CD8-positive, alpha-beta memory T cell (primary cell): ENCODE measurements at regions not wholly inside any gene's neighbourhood (a gene's known extent, or its start where the extent isn't known, plus 50 kb on each side); places are given as distances from the start of the nearest gene placed in this dataset.

Source experiments
- CTCF ChIA-PET: fragments of 350-600 bp; sonication (Branson Sonifier 250); formaldehyde crosslinking; loops from one replicate; lab custom pipeline; 2021; ENCODE audit warnings: antibody characterized with exemption; lab: Charles Lee
- POLR2A ChIA-PET: fragments of 350-600 bp; sonication (Branson Sonifier 250); formaldehyde crosslinking; loops from one replicate; lab custom pipeline; 2021; ENCODE audit warnings: antibody characterized with exemption; lab: Charles Lee
- DNase-seq, 5 donors: peaks; one replicate each; pipeline versions ENCODE4 v3.0.0 to v3.0.0-alpha.2; 2020 to 2022; ENCODE audit warnings: mixed read lengths in 1 of 5
- H3K27ac ChIP-seq: one replicate; pipeline ENCODE4 v1.7.0; 2013; ENCODE audit warnings: low read depth, mild to moderate bottlenecking, low read length, moderate library complexity
- H3K27me3 ChIP-seq: 2 replicates; pipeline ENCODE4 v1.7.0; 2013; ENCODE audit warnings: low read length, mild to moderate bottlenecking; ENCODE audit not compliant: insufficient read depth, poor library complexity, severe bottlenecking
- H3K36me3 ChIP-seq: 2 replicates; pipeline ENCODE4 v1.7.0; 2013; ENCODE audit warnings: mild to moderate bottlenecking, low read length, moderate library complexity; ENCODE audit not compliant: insufficient read depth
- H3K4me1 ChIP-seq: 2 replicates; pipeline ENCODE4 v1.7.0; 2013; ENCODE audit warnings: mild to moderate bottlenecking, low read length, moderate library complexity; ENCODE audit not compliant: insufficient read depth
- H3K4me3 ChIP-seq: 2 replicates; pipeline ENCODE4 v1.7.0; 2013; ENCODE audit warnings: mild to moderate bottlenecking, low read length
- H3K9me3 ChIP-seq: 2 replicates; pipeline ENCODE4 v1.7.0; 2013; ENCODE audit warnings: mild to moderate bottlenecking, low read length
- H3K27ac Mint-ChIP-seq, 8 donors: one replicate each; pipeline ENCODE4 v1.8.0; 2020 to 2021; ENCODE audit warnings: mixed read lengths in 8 of 8, mild to moderate bottlenecking in 6 of 8, inconsistent platforms in 3 of 8, moderate library complexity in 3 of 8
- H3K27me3 Mint-ChIP-seq, 2 donors: one replicate each; pipeline ENCODE4 v1.8.0; 2020 to 2021; ENCODE audit warnings: mixed read lengths in 2 of 2, mild to moderate bottlenecking in 1 of 2, moderate library complexity in 1 of 2
- H3K36me3 Mint-ChIP-seq, 3 donors: one replicate each; pipeline ENCODE4 v1.8.0; 2020 to 2021; ENCODE audit warnings: mixed read lengths in 3 of 3, inconsistent platforms in 1 of 3, mild to moderate bottlenecking in 1 of 3
- H3K4me1 Mint-ChIP-seq, 3 donors: one replicate each; pipeline ENCODE4 v1.8.0; 2020 to 2021; ENCODE audit warnings: mixed read lengths in 3 of 3, inconsistent platforms in 1 of 3, mild to moderate bottlenecking in 1 of 3
- H3K4me3 Mint-ChIP-seq, 7 donors: one replicate each; pipeline ENCODE4 v1.8.0; 2020 to 2021; ENCODE audit warnings: mixed read lengths in 7 of 7, mild to moderate bottlenecking in 6 of 7, moderate library complexity in 4 of 7, inconsistent platforms in 2 of 7
- H3K9me3 Mint-ChIP-seq, 5 donors: one replicate each; pipeline ENCODE4 v1.8.0; 2020 to 2022; ENCODE audit warnings: mixed read lengths in 5 of 5, mild to moderate bottlenecking in 3 of 5, moderate library complexity in 2 of 5, inconsistent platforms in 1 of 5

DNA sequence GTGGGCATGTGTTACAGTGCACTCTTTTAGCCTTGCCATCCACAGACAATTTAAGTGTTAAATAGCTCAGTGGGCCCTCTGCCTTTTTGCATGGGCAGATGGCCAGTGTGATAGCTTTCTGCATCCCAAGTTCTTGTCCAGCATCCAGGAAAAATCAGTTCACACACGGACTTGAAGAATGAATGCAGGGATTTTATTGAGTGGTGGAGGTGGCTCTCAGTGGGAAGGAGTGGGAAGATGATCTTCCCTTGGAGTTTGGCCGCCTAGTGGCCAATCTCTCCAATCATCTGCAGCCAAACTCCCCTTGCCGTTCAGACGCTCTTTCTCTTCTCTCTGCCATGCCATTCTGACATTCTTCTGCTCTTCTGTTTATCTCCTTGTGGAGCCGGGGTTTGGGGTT, 322.4 kb upstream of the GRAMD2B start:
- Histone ChIP-seq H3K9me3 (no peaks in the 10 kb centered on the region), H3K4me1 (no peaks in the 10 kb centered on the region), H3K36me3 (no peaks in the 10 kb centered on the region), H3K27me3 (no peaks in the 10 kb centered on the region), H3K27ac (no peak overlapping the region), H3K4me3 (no peak overlapping the region)
- DNase-seq, result no peak
- Mint-ChIP-seq H3K27me3 (no peaks in the 10 kb centered on the region), H3K4me3 (no peak overlapping the region), H3K27ac (no peak overlapping the region), H3K9me3 (peaks cover 1 to 26% (median 10%) of the 10 kb centered on the region in 5 donors), H3K36me3 (no peaks in the 10 kb centered on the region), H3K4me1 (no peaks in the 10 kb centered on the region)
- POLR2A ChIA-PET, result no interaction called here
- CTCF ChIA-PET, result no interaction called here

DNA sequence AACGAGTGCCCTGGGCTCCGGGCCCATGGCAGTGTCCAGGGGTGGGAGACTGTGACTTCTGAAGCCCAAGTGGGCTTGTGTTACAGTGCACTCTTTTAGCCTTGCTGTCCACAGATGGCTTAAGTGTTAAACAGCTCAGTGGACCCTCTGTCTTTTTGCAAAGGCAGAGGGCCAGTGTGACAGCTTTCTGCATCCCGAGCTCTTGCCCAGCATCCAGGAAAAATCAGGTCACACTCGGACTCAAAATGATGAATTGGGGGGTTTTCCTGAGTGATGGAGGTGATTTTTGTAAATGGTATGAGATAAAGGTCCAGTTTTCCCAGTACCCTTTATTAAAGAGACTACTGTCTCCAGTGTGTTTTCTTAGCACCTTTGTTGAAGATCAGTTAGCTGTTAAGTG, 321.3 kb upstream of the GRAMD2B start:
- no peaks in the 10 kb centered on the region for H3K4me1 Mint-ChIP-seq
- POLR2A ChIA-PET, result no interaction called here
- no peak overlapping the region for H3K4me3 ChIP-seq
- CTCF ChIA-PET, result no interaction called here
- H3K36me3 ChIP-seq, result no peaks in the 10 kb centered on the region
- no peak overlapping the region for H3K27ac ChIP-seq
- no peaks in the 10 kb centered on the region for H3K4me1 ChIP-seq
- H3K27ac Mint-ChIP-seq, result no peak overlapping the region
- H3K27me3 ChIP-seq, result no peaks in the 10 kb centered on the region
- no peaks in the 10 kb centered on the region for H3K9me3 ChIP-seq
- H3K27me3 Mint-ChIP-seq, result peaks cover 0 to 2% of the 10 kb centered on the region in 2 donors
- no peak overlapping the region for H3K4me3 Mint-ChIP-seq
- no peaks in the 10 kb centered on the region for H3K36me3 Mint-ChIP-seq
- DNase-seq, result no peak
- peaks cover 1 to 16% (median 7%) of the 10 kb centered on the region in 5 donors for H3K9me3 Mint-ChIP-seq

DNA sequence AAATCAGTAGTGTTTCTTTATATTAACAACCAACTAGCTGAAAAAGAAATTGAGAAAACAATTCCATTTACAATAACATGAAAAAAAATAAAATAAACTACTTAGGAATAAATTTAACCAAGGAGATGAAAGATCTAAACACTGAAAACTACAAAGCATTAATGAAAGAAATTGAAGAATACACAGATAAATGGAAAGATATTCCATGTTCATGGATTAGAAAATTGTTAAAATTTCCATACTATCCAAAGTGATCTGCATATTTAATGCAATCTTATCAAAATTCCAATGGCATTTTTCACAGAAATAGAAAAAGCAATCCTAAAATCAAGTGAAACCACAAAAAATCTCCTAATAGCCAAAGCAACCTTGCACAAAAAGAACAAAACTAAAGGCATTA, 320.2 kb upstream of the GRAMD2B start:
- no peaks in the 10 kb centered on the region for H3K4me1 ChIP-seq
- H3K9me3 ChIP-seq, result no peaks in the 10 kb centered on the region
- Mint-ChIP-seq H3K4me1 (no peaks in the 10 kb centered on the region), H3K36me3 (no peaks in the 10 kb centered on the region), H3K4me3 (no peak overlapping the region), H3K27me3 (peaks cover 0 to 2% of the 10 kb centered on the region in 2 donors), H3K27ac (no peak overlapping the region), H3K9me3 (peaks cover 1 to 13% (median 7%) of the 10 kb centered on the region in 5 donors)
- no peaks in the 10 kb centered on the region for H3K36me3 ChIP-seq
- CTCF ChIA-PET, result no interaction called here
- H3K27ac ChIP-seq, result no peak overlapping the region
- H3K27me3 ChIP-seq, result no peaks in the 10 kb centered on the region
- no peak overlapping the region for H3K4me3 ChIP-seq
- POLR2A ChIA-PET, result no interaction called here
- DNase-seq, result no peak

DNA sequence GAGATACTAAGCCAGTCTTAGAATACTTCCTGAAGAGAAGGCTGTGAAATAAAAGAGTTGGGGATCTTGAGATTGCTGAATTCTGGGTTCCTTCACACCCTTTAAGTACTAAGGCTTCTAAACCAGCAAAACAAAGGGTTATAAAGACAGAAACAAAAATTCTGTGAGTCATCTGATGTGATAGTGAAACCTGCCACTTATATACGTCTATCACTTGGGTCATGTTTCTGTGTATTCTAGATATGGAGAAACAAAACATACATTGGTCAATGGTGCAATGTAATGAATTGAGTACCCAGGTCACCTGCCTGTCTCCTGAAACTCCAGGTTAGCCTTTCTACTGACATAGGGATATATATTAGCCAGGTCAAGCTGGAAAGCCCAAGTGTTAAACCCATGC, 319.3 kb upstream of the GRAMD2B start:
- Histone ChIP-seq H3K4me3 (no peak overlapping the region), H3K4me1 (no peaks in the 10 kb centered on the region), H3K36me3 (no peaks in the 10 kb centered on the region), H3K27ac (no peak overlapping the region), H3K9me3 (no peaks in the 10 kb centered on the region), H3K27me3 (no peaks in the 10 kb centered on the region)
- Mint-ChIP-seq H3K9me3 (peaks cover 1 to 9% (median 6%) of the 10 kb centered on the region in 5 donors), H3K4me3 (no peak overlapping the region), H3K4me1 (no peaks in the 10 kb centered on the region), H3K27me3 (peaks cover 0 to 2% of the 10 kb centered on the region in 2 donors), H3K27ac (peak overlapping the region in 1 of 8 donors; percentile 43), H3K36me3 (no peaks in the 10 kb centered on the region)
- ChIA-PET POLR2A (no interaction called here), CTCF (no interaction called here)
- no peak for DNase-seq

DNA sequence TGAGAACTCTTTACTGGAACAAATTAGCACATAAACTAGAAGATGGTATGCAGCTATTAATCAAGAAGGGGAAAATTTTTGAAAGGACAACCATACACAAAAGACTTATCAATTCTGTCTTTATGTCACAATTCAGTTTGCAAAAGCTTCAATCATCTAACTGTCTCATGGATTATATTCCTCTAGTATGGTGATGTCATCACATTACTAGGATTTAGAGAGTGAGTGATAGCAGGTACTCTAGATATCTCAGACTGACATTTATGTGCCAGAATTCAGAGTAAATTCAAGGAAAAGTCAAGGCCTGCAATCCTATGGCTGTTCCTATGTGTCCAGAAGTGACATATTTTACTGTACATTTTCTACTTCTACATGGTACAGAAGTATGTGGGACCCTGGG, 318.9 kb upstream of the GRAMD2B start:
- H3K27ac Mint-ChIP-seq, result no peak overlapping the region
- no peak overlapping the region for H3K4me3 ChIP-seq
- ChIA-PET POLR2A (no interaction called here), CTCF (no interaction called here)
- H3K9me3 ChIP-seq, result no peaks in the 10 kb centered on the region
- H3K27ac ChIP-seq, result no peak overlapping the region
- no peaks in the 10 kb centered on the region for H3K27me3 ChIP-seq
- no peaks in the 10 kb centered on the region for H3K4me1 ChIP-seq
- H3K4me1 Mint-ChIP-seq, result no peaks in the 10 kb centered on the region
- no peaks in the 10 kb centered on the region for H3K36me3 ChIP-seq
- peaks cover 0 to 2% of the 10 kb centered on the region in 2 donors for H3K27me3 Mint-ChIP-seq
- DNase-seq, result no peak
- no peaks in the 10 kb centered on the region for H3K36me3 Mint-ChIP-seq
- H3K9me3 Mint-ChIP-seq, result peaks cover 1 to 9% (median 6%) of the 10 kb centered on the region in 5 donors
- H3K4me3 Mint-ChIP-seq, result no peak overlapping the region

DNA sequence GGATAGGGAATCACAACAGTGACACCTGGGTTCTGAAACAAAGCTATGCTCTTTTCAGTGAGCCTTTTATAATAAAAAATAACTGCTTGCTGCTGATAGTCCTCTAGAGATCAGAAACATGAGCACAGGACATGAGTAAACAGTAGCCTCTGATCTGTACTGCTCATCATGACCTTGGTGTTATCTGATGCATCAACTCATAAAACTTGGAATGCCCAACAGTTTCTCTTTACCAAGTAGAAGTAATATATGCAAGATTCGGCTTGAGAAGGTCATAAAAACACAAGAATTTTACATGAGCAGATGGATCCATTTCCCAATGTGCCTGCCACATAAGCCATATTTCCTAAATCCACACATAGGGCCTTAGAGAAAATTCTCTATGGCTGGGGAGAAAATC, 318.3 kb upstream of the GRAMD2B start:
- peaks cover 0 to 2% of the 10 kb centered on the region in 2 donors for H3K27me3 Mint-ChIP-seq
- no peaks in the 10 kb centered on the region for H3K36me3 Mint-ChIP-seq
- no peaks in the 10 kb centered on the region for H3K4me1 ChIP-seq
- CTCF ChIA-PET, result no interaction called here
- H3K27ac ChIP-seq, result no peak overlapping the region
- H3K9me3 ChIP-seq, result no peaks in the 10 kb centered on the region
- DNase-seq, result no peak
- H3K4me3 ChIP-seq, result no peak overlapping the region
- no peak overlapping the region for H3K27ac Mint-ChIP-seq
- H3K9me3 Mint-ChIP-seq, result peaks cover 1 to 9% (median 6%) of the 10 kb centered on the region in 5 donors
- H3K36me3 ChIP-seq, result no peaks in the 10 kb centered on the region
- no peaks in the 10 kb centered on the region for H3K27me3 ChIP-seq
- H3K4me1 Mint-ChIP-seq, result no peaks in the 10 kb centered on the region
- POLR2A ChIA-PET, result no interaction called here
- no peak overlapping the region for H3K4me3 Mint-ChIP-seq

DNA sequence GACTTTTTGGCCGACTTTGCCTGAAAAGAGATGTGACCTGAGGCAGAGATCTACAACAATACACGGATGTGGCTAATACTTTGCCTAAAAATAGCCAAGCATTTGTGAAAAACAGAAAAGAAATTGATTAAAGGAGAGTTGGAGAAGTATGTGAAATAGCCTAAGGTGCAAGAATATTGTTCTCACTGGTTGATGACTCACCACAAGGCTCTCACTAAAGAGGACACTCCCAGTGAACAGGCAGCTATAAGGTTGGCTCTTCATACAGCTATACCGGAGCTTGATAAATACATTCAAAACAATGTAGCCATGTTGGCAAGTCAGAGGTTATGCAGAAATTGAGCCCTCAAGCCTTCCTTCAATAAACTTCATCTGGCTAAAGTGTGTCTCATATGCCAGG, 317.2 kb upstream of the GRAMD2B start:
- DNase-seq, result no peak
- H3K4me1 Mint-ChIP-seq, result no peaks in the 10 kb centered on the region
- H3K27ac Mint-ChIP-seq, result no peak overlapping the region
- Histone ChIP-seq H3K4me3 (no peak overlapping the region), H3K36me3 (no peaks in the 10 kb centered on the region), H3K27me3 (no peaks in the 10 kb centered on the region), H3K9me3 (no peaks in the 10 kb centered on the region), H3K4me1 (no peaks in the 10 kb centered on the region), H3K27ac (no peak overlapping the region)
- H3K27me3 Mint-ChIP-seq, result peaks cover 0 to 2% of the 10 kb centered on the region in 2 donors
- ChIA-PET CTCF (no interaction called here), POLR2A (no interaction called here)
- peaks cover 1 to 7% (median 5%) of the 10 kb centered on the region in 5 donors for H3K9me3 Mint-ChIP-seq
- no peak overlapping the region for H3K4me3 Mint-ChIP-seq
- no peaks in the 10 kb centered on the region for H3K36me3 Mint-ChIP-seq

DNA sequence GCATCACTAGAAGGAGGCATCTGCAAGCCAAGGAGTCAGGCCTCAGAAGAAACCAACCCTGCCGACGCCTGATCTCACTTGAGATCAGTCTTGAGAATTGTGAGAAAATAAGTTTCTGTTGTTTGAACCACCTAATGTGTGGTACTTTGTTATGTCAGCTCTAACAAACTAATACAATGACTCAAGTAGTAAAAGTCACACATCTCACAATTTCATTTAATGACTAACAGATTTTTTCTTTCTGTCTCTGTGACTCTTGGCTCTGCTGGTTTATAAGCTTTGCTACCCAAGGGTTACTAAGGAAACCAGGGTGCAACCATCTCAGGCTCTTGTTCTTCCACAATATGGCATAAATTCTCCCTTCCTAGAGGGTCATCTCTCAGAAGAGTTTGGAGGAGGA, 315.8 kb upstream of the GRAMD2B start:
- Mint-ChIP-seq H3K27me3 (peaks cover 0 to 2% of the 10 kb centered on the region in 2 donors), H3K4me1 (no peaks in the 10 kb centered on the region)
- POLR2A ChIA-PET, result no interaction called here

DNA sequence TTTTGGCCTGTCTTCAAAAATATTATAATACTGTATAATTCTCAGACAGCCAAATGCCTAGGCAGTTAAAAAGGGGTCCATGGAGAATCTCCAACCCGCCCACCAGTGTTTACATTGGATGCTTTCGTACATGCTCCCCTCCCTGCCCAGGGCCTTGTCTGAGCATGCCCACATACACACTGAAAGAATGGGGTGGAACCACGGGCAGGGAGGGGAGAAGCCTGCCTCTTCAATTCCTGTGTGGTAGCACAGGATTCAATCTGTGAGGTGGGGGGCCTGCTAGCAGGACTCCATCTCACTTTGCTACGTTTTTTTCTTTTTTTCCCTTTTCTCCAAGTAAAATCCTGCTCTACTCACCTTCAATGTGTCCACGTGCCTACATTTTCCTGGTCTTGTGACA, 314.7 kb upstream of the GRAMD2B start:
- H3K4me3 Mint-ChIP-seq, result no peak overlapping the region
- DNase-seq, result no peak
- Histone ChIP-seq H3K27ac (no peak overlapping the region), H3K4me3 (no peak overlapping the region), H3K36me3 (no peaks in the 10 kb centered on the region), H3K27me3 (no peaks in the 10 kb centered on the region), H3K9me3 (no peaks in the 10 kb centered on the region), H3K4me1 (no peaks in the 10 kb centered on the region)
- no peak overlapping the region for H3K27ac Mint-ChIP-seq
- POLR2A ChIA-PET, result no interaction called here
- peaks cover 0 to 2% of the 10 kb centered on the region in 2 donors for H3K27me3 Mint-ChIP-seq
- no peaks in the 10 kb centered on the region for H3K36me3 Mint-ChIP-seq
- peaks cover 0 to 16% (median 0%) of the 10 kb centered on the region in 5 donors for H3K9me3 Mint-ChIP-seq
- CTCF ChIA-PET, result no interaction called here
- no peaks in the 10 kb centered on the region for H3K4me1 Mint-ChIP-seq

More for the DNA sequence above, 315.8 kb upstream of the GRAMD2B start:
- Histone ChIP-seq H3K36me3 (no peaks in the 10 kb centered on the region), H3K4me3 (no peak overlapping the region), H3K27me3 (no peaks in the 10 kb centered on the region), H3K27ac (no peak overlapping the region), H3K4me1 (no peaks in the 10 kb centered on the region), H3K9me3 (no peaks in the 10 kb centered on the region)
- no peak overlapping the region for H3K4me3 Mint-ChIP-seq
- no peak overlapping the region for H3K27ac Mint-ChIP-seq
- DNase-seq, result no peak
- peaks cover 0 to 13% (median under 1%) of the 10 kb centered on the region in 5 donors for H3K9me3 Mint-ChIP-seq
- CTCF ChIA-PET, result no interaction called here
- H3K36me3 Mint-ChIP-seq, result no peaks in the 10 kb centered on the region
